ENCODE measurements at regions not wholly inside any gene's neighbourhood (a gene's known extent, or its start where the extent isn't known, plus 50 kb on each side); places are given as distances from the start of the nearest gene placed in this dataset.

- in situ Hi-C loops (cut with MboI) (no loop called here), intact Hi-C loops (cut with micrococcal nuclease; ENCODE audit: unreplicated experiment) (no loop called here)
- ChIA-PET SMC1A (ENCODE audit: uncharacterized antibody, unreplicated experiment) (no interaction called here), POLR2A (no interaction called here), RAD21 (ENCODE audit: unreplicated experiment) (no interaction called here), CTCF (no interaction called here)
- Histone ChIP-seq H3K9me3 (replicated peaks; ENCODE audit: control insufficient read depth, insufficient read depth, low read length) (no peaks in the 10 kb centered on the region), H3K36me3 (ENCODE audit: control insufficient read depth in 2 of 2, insufficient read depth in 2 of 2, low read length in 1 of 2) (no peaks in the 10 kb centered on the region), H2AFZ (ENCODE audit: control insufficient read depth, low read depth, low read length) (no peak overlapping the region), H3K27ac (ENCODE audit: control insufficient read depth, insufficient read depth) (no peak overlapping the region), H3K4me1 (ENCODE audit: control insufficient read depth, insufficient read depth, low read length) (no peaks in the 10 kb centered on the region), H3K27me3 (replicated peaks in 1 of 2; ENCODE audit: control insufficient read depth in 2 of 2, insufficient read depth in 2 of 2, low read length in 1 of 2) (no peaks in the 10 kb centered on the region), H3K4me3 (no peak overlapping the region), H3K79me2 (ENCODE audit: control insufficient read depth, insufficient read depth, low read length) (no peaks in the 10 kb centered on the region), H4K20me1 (ENCODE audit: control insufficient read depth, insufficient read depth) (no peaks in the 10 kb centered on the region), H3K4me2 (ENCODE audit: control insufficient read depth, insufficient read depth) (no peak overlapping the region), H3K9ac (ENCODE audit: control insufficient read depth, insufficient read depth, low read length) (no peak overlapping the region)
- no TSS peak for BruUV-seq (replicated peaks)
- ATAC-seq (no peak), FAIRE-seq (no peak), DNase-seq (ENCODE audit: low read depth, low spot score) (no peak)
- no peak for TF ChIP-seq TBL1XR1 (IDR thresholded peaks at IDR 0.05; ENCODE audit: low read depth, low read length)
- TF ChIP-seq IKZF1 (conservative IDR thresholded peaks at IDR 0.05), result no peak
- TF ChIP-seq TCF12 (IDR thresholded peaks at IDR 0.05; ENCODE audit: low read depth, low read length), result no peak
- no peak for TF ChIP-seq WRNIP1 (IDR thresholded peaks at IDR 0.05; ENCODE audit: borderline replicate concordance, low read depth, low read length)
- TF ChIP-seq ZNF217 (IDR thresholded peaks at IDR 0.05), result no peak
- TF ChIP-seq MTA3 (IDR thresholded peaks at IDR 0.05; ENCODE audit: borderline replicate concordance, low read length), result no peak
- no peak for TF ChIP-seq TCF3 (IDR thresholded peaks at IDR 0.05; ENCODE audit: borderline replicate concordance, insufficient read depth, low read depth, low read length)
- no peak for TF ChIP-seq BACH1 (IDR thresholded peaks at IDR 0.05; ENCODE audit: borderline replicate concordance)
- no peak for TF ChIP-seq CTCF (IDR thresholded peaks at IDR 0.05 in 2 of 3, conservative IDR thresholded peaks at IDR 0.05 in 1 of 3; ENCODE audit: control insufficient read depth in 2 of 3, extremely low read depth in 1 of 3, insufficient read depth in 1 of 3, low read depth in 3 of 3, low read length in 3 of 3)
- TF ChIP-seq SIX5 (IDR thresholded peaks at IDR 0.05; ENCODE audit: low read depth, low read length, severe bottlenecking), result no peak
- TF ChIP-seq RELA (IDR thresholded peaks at IDR 0.05; ENCODE audit: borderline replicate concordance, partially characterized antibody), result no peak
- no peak for TF ChIP-seq RBBP5 (conservative IDR thresholded peaks at IDR 0.05)
- no peak for TF ChIP-seq NR2C1 (IDR thresholded peaks at IDR 0.05)
- WGBS (ENCODE audit: insufficient coverage, insufficient replicate concordance, low lambda C conversion rate, missing lambda C conversion rate), result 11% methylated on average over 2 of the region's 2 CpGs
These were observed 54.7 kb upstream of the CALN1 start for GRCh38 chr7:72466797-72467196.
